ENCODE measurements at regions not wholly inside any gene's neighbourhood (a gene's known extent, or its start where the extent isn't known, plus 50 kb on each side); places are given as distances from the start of the nearest gene placed in this dataset.

GRCh38 chr2:18118703-18119102 is 240.2 kb downstream of the KCNS3 start:
- intact Hi-C loops (cut with DNase I; ENCODE audit: low total_unique reads): no loop called here
- H3K4me1 ChIP-seq: no peaks in the 10 kb centered on the region
- no peak overlapping the region for H3K27ac ChIP-seq
- no peak overlapping the region for H3K4me3 ChIP-seq
- no peak for DNase-seq
- H3K27me3 ChIP-seq (replicated peaks in 1 of 7): peaks cover 0 to 7% (median 0%) of the 10 kb centered on the region in 7 donors
- WGBS, 5 donors: 70 to 87% (median 81%) methylated on average over 5 of the region's 5 CpGs
- TF ChIP-seq POLR2A (IDR thresholded peaks at IDR 0.05): no peak
- no peak for TF ChIP-seq CTCF (IDR thresholded peaks at IDR 0.05 in 8 of 11, conservative IDR thresholded peaks at IDR 0.05 in 3 of 11)
- no peak for TF ChIP-seq POLR2AphosphoS5 (IDR thresholded peaks at IDR 0.05)
- H3K36me3 ChIP-seq: no peaks in the 10 kb centered on the region
- H3K9me3 ChIP-seq: peaks cover 0 to 8% (median 0%) of the 10 kb centered on the region in 8 donors

- H3K9me3 ChIP-seq: peaks cover 0 to 8% (median 0%) of the 10 kb centered on the region in 8 donors
- TF ChIP-seq POLR2A (IDR thresholded peaks at IDR 0.05): no peak
- peak in 3 of 11 experiments; percentile 10 to 19 (median 16) for TF ChIP-seq CTCF (IDR thresholded peaks at IDR 0.05 in 8 of 11, conservative IDR thresholded peaks at IDR 0.05 in 3 of 11)
- H3K4me1 ChIP-seq: no peaks in the 10 kb centered on the region
- DNase-seq: no peak
- no peaks in the 10 kb centered on the region for H3K36me3 ChIP-seq
- no peak overlapping the region for H3K4me3 ChIP-seq
- H3K27ac ChIP-seq: no peak overlapping the region
- peaks cover 0 to 7% (median 0%) of the 10 kb centered on the region in 7 donors for H3K27me3 ChIP-seq (replicated peaks in 1 of 7)
- intact Hi-C loops (cut with DNase I; ENCODE audit: low total_unique reads): no loop called here
- 31 to 55% (median 42%) methylated on average over 2 of the region's 2 CpGs for WGBS, 5 donors
Measured at GRCh38 chr2:18117592-18117991, 239.1 kb downstream of the KCNS3 start.

GRCh38 chr2:18110222-18110621 is 231.8 kb downstream of the KCNS3 start:
- 59 to 88% (median 77%) methylated on average over 3 of the region's 3 CpGs for WGBS, 5 donors

GRCh38 chr2:18106841-18107240 is 228.4 kb downstream of the KCNS3 start:
- intact Hi-C loops (cut with DNase I; ENCODE audit: low total_unique reads): no loop called here
- no peak for TF ChIP-seq POLR2A (IDR thresholded peaks at IDR 0.05)
- TF ChIP-seq POLR2AphosphoS5 (IDR thresholded peaks at IDR 0.05): no peak
- TF ChIP-seq CTCF (IDR thresholded peaks at IDR 0.05 in 8 of 11, conservative IDR thresholded peaks at IDR 0.05 in 3 of 11): no peak
- H3K36me3 ChIP-seq: no peaks in the 10 kb centered on the region
- H3K27ac ChIP-seq: no peak overlapping the region
- no peak overlapping the region for H3K4me3 ChIP-seq
- WGBS, 5 donors: 39 to 71% (median 60%) methylated on average over 2 of the region's 2 CpGs
- no peaks in the 10 kb centered on the region for H3K9me3 ChIP-seq
- DNase-seq: no peak
- no peaks in the 10 kb centered on the region for H3K4me1 ChIP-seq
- H3K27me3 ChIP-seq (replicated peaks in 1 of 7): no peaks in the 10 kb centered on the region

More at GRCh38 chr2:18110222-18110621, 231.8 kb downstream of the KCNS3 start:
- Histone ChIP-seq H3K36me3 (no peaks in the 10 kb centered on the region), H3K9me3 (peaks cover 0 to 6% (median 0%) of the 10 kb centered on the region in 8 donors), H3K27me3 (replicated peaks in 1 of 7) (no peaks in the 10 kb centered on the region), H3K4me3 (no peak overlapping the region), H3K4me1 (no peaks in the 10 kb centered on the region), H3K27ac (no peak overlapping the region)
- TF ChIP-seq POLR2AphosphoS5 (IDR thresholded peaks at IDR 0.05) (no peak), POLR2A (IDR thresholded peaks at IDR 0.05) (no peak), CTCF (IDR thresholded peaks at IDR 0.05 in 8 of 11, conservative IDR thresholded peaks at IDR 0.05 in 3 of 11) (no peak)
- intact Hi-C loops (cut with DNase I; ENCODE audit: low total_unique reads): no loop called here
- DNase-seq: no peak

Data from spleen (tissue), 11 donors.